Psoas muscle (tissue), 7 donors: ENCODE measurements at regions not wholly inside any gene's neighbourhood (a gene's known extent, or its start where the extent isn't known, plus 50 kb on each side); places are given as distances from the start of the nearest gene placed in this dataset.

ENCODE experiments used
- ATAC-seq, 4 donors: fragments of 200-7000 bp; cut with Tn5 transposase; one replicate each; pipeline ENCODE4 v1.9.1; 2020; ENCODE audit warnings: moderate library complexity in 3 of 4, mild to moderate bottlenecking in 2 of 4
- DNase-seq, 2 donors: peaks; one replicate each; pipeline ENCODE4 v3.0.0-alpha.2; 2020
- H3K27ac ChIP-seq: fragments of 200-600 bp; one replicate; pipeline ENCODE4 v1.8.0; 2022
- H3K27me3 ChIP-seq, 3 donors: fragments of 200-600 bp in 1 of 3; one replicate each; pipeline versions ENCODE4 v1.6.1 to v1.8.0; 2013 to 2022; ENCODE audit warnings: low read length in 2 of 3, mild to moderate bottlenecking in 2 of 3, moderate library complexity in 1 of 3; ENCODE audit not compliant: insufficient read depth in 3 of 3
- H3K36me3 ChIP-seq, 2 donors: fragments of 200-600 bp in 1 of 2; one replicate each; pipeline versions ENCODE4 v1.6.1 to v1.8.0; 2013 to 2022; ENCODE audit warnings: low read depth in 1 of 2, mild to moderate bottlenecking in 1 of 2, moderate library complexity in 1 of 2; ENCODE audit not compliant: insufficient read depth in 1 of 2
- H3K4me1 ChIP-seq: fragments of 200-600 bp; one replicate; pipeline ENCODE4 v1.8.0; 2022
- H3K4me3 ChIP-seq: fragments of 200-600 bp; one replicate; pipeline ENCODE4 v1.8.0; 2022; ENCODE audit warnings: mild to moderate bottlenecking
- H3K9me3 ChIP-seq: fragments of 200-600 bp; one replicate; pipeline ENCODE4 v1.8.0; 2022
- CTCF ChIP-seq: fragments of 200-600 bp; IDR thresholded peaks from one replicate; pipeline ENCODE4 v1.8.0; 2022; ENCODE audit warnings: antibody characterized with exemption
- WGBS, 3 donors: extraction: QIAGEN DNeasy Blood & Tissue Kit; methylation state at CpG; one replicate each; pipeline versions ENCODE4 v1.1.6 to v1.1.7; 2013; 5-methylcytosine and 5-hydroxymethylcytosine counted together
- intact Hi-C, 2 donors: fragments of 100-400 bp; cut with DNase I; formaldehyde crosslinking; loops; one replicate each; pipeline versions ENCODE4 v1.11.0 to v1.14.2; 2022
- donor health status: healthy with polysubstance abuse.
- donor health status: DM: no; HTN: no; CAD: no; lungs with moderate emphysema.
- donor health status: Bipolar disorder and iron deficiency.
- donor health status: healthy.
- donor health status: DM: yes; HTN: yes; CAD: no.
- donor health status: DM: no; HTN: no; CAD: no.
- donor health status: DM: yes; HTN: yes; CAD: no.

- no peak overlapping the region for H3K4me3 ChIP-seq
- ATAC-seq (no peak), DNase-seq (no peak)
- H3K27me3 ChIP-seq, result peaks cover 0 to 7% (median 2%) of the 10 kb centered on the region in 3 donors
- H3K27ac ChIP-seq, result no peak overlapping the region
- H3K36me3 ChIP-seq, result no peaks in the 10 kb centered on the region
- no peak for TF ChIP-seq CTCF
- WGBS, 3 donors, result 25 to 35% (median 33%) methylated on average over 1 of the region's 1 CpG
- H3K9me3 ChIP-seq, result no peaks in the 10 kb centered on the region
- H3K4me1 ChIP-seq, result no peaks in the 10 kb centered on the region
- intact Hi-C loops, result no loop called here
Measured at GRCh38 chrX:42077675-42078074, 154.3 kb upstream of the CASK start.

GRCh38 chrX:42075032-42075431, 151.7 kb upstream of the CASK start:
- H3K4me3 ChIP-seq, result no peak overlapping the region
- no peaks in the 10 kb centered on the region for H3K36me3 ChIP-seq
- no peaks in the 10 kb centered on the region for H3K9me3 ChIP-seq
- no peak overlapping the region for H3K27ac ChIP-seq
- ATAC-seq, result no peak
- H3K27me3 ChIP-seq, result peaks cover 0 to 4% (median 2%) of the 10 kb centered on the region in 3 donors
- no peak for TF ChIP-seq CTCF
- no peaks in the 10 kb centered on the region for H3K4me1 ChIP-seq
- intact Hi-C loops, result no loop called here
- 69 to 94% (median 89%) methylated on average over 8 of the region's 8 CpGs for WGBS, 3 donors
- DNase-seq, result no peak

GRCh38 chrX:42073448-42073847, 150.1 kb upstream of the CASK start:
- no peak overlapping the region for H3K4me3 ChIP-seq
- H3K4me1 ChIP-seq, result no peaks in the 10 kb centered on the region
- no peak overlapping the region for H3K27ac ChIP-seq
- intact Hi-C loops, result no loop called here
- ATAC-seq, result no peak
- no peak for DNase-seq
- no peak for TF ChIP-seq CTCF
- WGBS, 3 donors, result 65 to 82% (median 79%) methylated on average over 3 of the region's 3 CpGs
- peaks cover 0 to 6% (median 2%) of the 10 kb centered on the region in 3 donors for H3K27me3 ChIP-seq
- no peaks in the 10 kb centered on the region for H3K36me3 ChIP-seq
- no peaks in the 10 kb centered on the region for H3K9me3 ChIP-seq

- no peaks in the 10 kb centered on the region for H3K9me3 ChIP-seq
- no peaks in the 10 kb centered on the region for H3K36me3 ChIP-seq
- no peak overlapping the region for H3K27ac ChIP-seq
- peaks cover 0 to 11% (median 0%) of the 10 kb centered on the region in 3 donors for H3K27me3 ChIP-seq
- no peaks in the 10 kb centered on the region for H3K4me1 ChIP-seq
- ATAC-seq (no peak), DNase-seq (no peak)
- intact Hi-C loops, result no loop called here
- TF ChIP-seq CTCF, result no peak
- H3K4me3 ChIP-seq, result no peak overlapping the region
Measured at GRCh38 chrX:42070866-42071265, 147.5 kb upstream of the CASK start.

- Histone ChIP-seq H3K27ac (no peak overlapping the region), H3K4me1 (no peaks in the 10 kb centered on the region), H3K36me3 (no peaks in the 10 kb centered on the region), H3K4me3 (no peak overlapping the region), H3K9me3 (no peaks in the 10 kb centered on the region), H3K27me3 (peaks cover 0 to 2% (median 0%) of the 10 kb centered on the region in 3 donors)
- no peak for TF ChIP-seq CTCF
- no peak for ATAC-seq
- intact Hi-C loops, result no loop called here
- DNase-seq, result no peak
- WGBS, 3 donors, result 63 to 94% (median 83%) methylated on average over 1 of the region's 1 CpG
Measured at GRCh38 chrX:42054256-42054655, 130.9 kb upstream of the CASK start.
